Vagina (tissue), 2 donors: ENCODE measurements at regions not wholly inside any gene's neighbourhood (a gene's known extent, or its start where the extent isn't known, plus 50 kb on each side); places are given as distances from the start of the nearest gene placed in this dataset.

ENCODE experiments used
- DNase-seq, 2 donors: peaks; one replicate each; pipeline ENCODE4 v3.0.0-alpha.2; 2017; ENCODE audit errors: extremely low spot score in 2 of 2
- H3K27ac ChIP-seq: fragments of 200-600 bp; sonication (generic); one replicate; pipeline ENCODE4 v1.5.1; 2019
- H3K27me3 ChIP-seq: fragments of 200-600 bp; sonication (generic); one replicate; pipeline ENCODE4 v1.5.1; 2019
- H3K36me3 ChIP-seq, 2 donors: fragments of 200-600 bp; sonication (generic); one replicate each; pipeline ENCODE4 v1.5.1; 2017 to 2019
- H3K4me1 ChIP-seq: fragments of 200-600 bp; sonication (generic); one replicate; pipeline ENCODE4 v1.5.1; 2019
- H3K4me3 ChIP-seq, 2 donors: fragments of 200-600 bp; sonication (generic); 1 replicate in 1 of 2; 2 replicates in 1 of 2; pipeline ENCODE4 v1.5.1; 2016 to 2019
- H3K9me3 ChIP-seq: fragments of 200-600 bp; sonication (generic); one replicate; pipeline ENCODE4 v1.5.1; 2019
- CTCF ChIP-seq, 3 experiments: fragments of 450-650 bp in 2 of 3; fragments of 200-600 bp in 1 of 3; sonication (generic) in 1 of 3; IDR thresholded peaks; one replicate each; pipeline ENCODE4 v1.5.1; 2017 to 2019; ENCODE audit warnings: antibody characterized with exemption in 3 of 3, mild to moderate bottlenecking in 2 of 3, moderate library complexity in 2 of 3
- POLR2A ChIP-seq, 2 donors: fragments of 450-650 bp; IDR thresholded peaks; one replicate each; pipeline ENCODE4 v1.6.1; 2017; ENCODE audit warnings: antibody characterized with exemption in 2 of 2, mild to moderate bottlenecking in 2 of 2, moderate library complexity in 2 of 2
- POLR2AphosphoS5 ChIP-seq, 2 donors: sonication (generic); formaldehyde crosslinking; IDR thresholded peaks; one replicate each; pipeline ENCODE4 v1.9.0; 2017; ENCODE audit warnings: antibody characterized with exemption in 2 of 2, mild to moderate bottlenecking in 2 of 2, low read depth in 1 of 2; ENCODE audit not compliant: insufficient read depth in 1 of 2
- intact Hi-C: fragments of 100-400 bp; cut with DNase I; formaldehyde crosslinking; loops from one replicate; pipeline ENCODE4 v1.15.1; 2023

- H3K36me3 ChIP-seq = no peaks in the 10 kb centered on the region
- no peaks in the 10 kb centered on the region for H3K9me3 ChIP-seq
- intact Hi-C loops = no loop called here
- no peaks in the 10 kb centered on the region for H3K4me1 ChIP-seq
- TF ChIP-seq POLR2AphosphoS5 (IDR thresholded peaks at IDR 0.05; ENCODE audit: insufficient read depth in 1 of 2, low read depth in 1 of 2) (no peak), CTCF (IDR thresholded peaks at IDR 0.05) (no peak), POLR2A (IDR thresholded peaks at IDR 0.05) (no peak)
- no peak overlapping the region for H3K27ac ChIP-seq
- no peak overlapping the region for H3K4me3 ChIP-seq
- no peak for DNase-seq
- H3K27me3 ChIP-seq = no peaks in the 10 kb centered on the region
Measured at GRCh38 chr2:147198651-147199171, 646.1 kb upstream of the ACVR2A start.

- H3K27ac ChIP-seq = no peak overlapping the region
- no peak overlapping the region for H3K4me3 ChIP-seq
- no peaks in the 10 kb centered on the region for H3K9me3 ChIP-seq
- H3K4me1 ChIP-seq = no peaks in the 10 kb centered on the region
- intact Hi-C loops = no loop called here
- no peaks in the 10 kb centered on the region for H3K27me3 ChIP-seq
- TF ChIP-seq POLR2AphosphoS5 (IDR thresholded peaks at IDR 0.05; ENCODE audit: insufficient read depth in 1 of 2, low read depth in 1 of 2) = no peak
- no peak for TF ChIP-seq CTCF (IDR thresholded peaks at IDR 0.05)
- no peak for TF ChIP-seq POLR2A (IDR thresholded peaks at IDR 0.05)
- DNase-seq = no peak
- no peaks in the 10 kb centered on the region for H3K36me3 ChIP-seq
Measured at GRCh38 chr2:147197754-147198483, 646.9 kb upstream of the ACVR2A start.

GRCh38 chr2:147182260-147182659 lies 662.6 kb upstream of the ACVR2A start:
- no peak for DNase-seq
- H3K4me1 ChIP-seq = no peaks in the 10 kb centered on the region
- TF ChIP-seq CTCF (IDR thresholded peaks at IDR 0.05) (no peak), POLR2A (IDR thresholded peaks at IDR 0.05) (no peak), POLR2AphosphoS5 (IDR thresholded peaks at IDR 0.05; ENCODE audit: insufficient read depth in 1 of 2, low read depth in 1 of 2) (no peak)
- H3K36me3 ChIP-seq = no peaks in the 10 kb centered on the region
- intact Hi-C loops = no loop called here
- H3K9me3 ChIP-seq = no peaks in the 10 kb centered on the region
- H3K27ac ChIP-seq = no peak overlapping the region
- H3K4me3 ChIP-seq = no peak overlapping the region
- H3K27me3 ChIP-seq = no peaks in the 10 kb centered on the region

- intact Hi-C loops = no loop called here
- Histone ChIP-seq H3K27ac (no peak overlapping the region), H3K4me1 (no peaks in the 10 kb centered on the region), H3K4me3 (no peak overlapping the region), H3K27me3 (no peaks in the 10 kb centered on the region), H3K36me3 (no peaks in the 10 kb centered on the region), H3K9me3 (no peaks in the 10 kb centered on the region)
- no peak for DNase-seq
- no peak for TF ChIP-seq POLR2A (IDR thresholded peaks at IDR 0.05)
- no peak for TF ChIP-seq CTCF (IDR thresholded peaks at IDR 0.05)
- TF ChIP-seq POLR2AphosphoS5 (IDR thresholded peaks at IDR 0.05; ENCODE audit: insufficient read depth in 1 of 2, low read depth in 1 of 2) = no peak
Measured at GRCh38 chr2:147181351-147182029, 663.3 kb upstream of the ACVR2A start.
